GM21717 (cell line): ENCODE measurements at regions not wholly inside any gene's neighbourhood (a gene's known extent, or its start where the extent isn't known, plus 50 kb on each side); places are given as distances from the start of the nearest gene placed in this dataset.
A peak's percentile ranks its signal among the peaks of the same experiment; 100 is the strongest.
"Not testable (repeated sequence)": the region's sequence is repeated elsewhere in the genome, so short reads cannot be mapped to it uniquely, and the experiment has no call there.

Experiments used
- ATAC-seq: cut with Tn5 transposase; IDR thresholded peaks from one replicate; pipeline ENCODE4 v1.9.1; 2021; ENCODE audit warnings: mild to moderate bottlenecking, moderate library complexity; ENCODE audit not compliant: unreplicated experiment

- no peak for ATAC-seq
These were observed 139.8 kb upstream of the UBE2E3 start for GRCh38 chr2:180840641-180841040.

- no peak for ATAC-seq
These were observed 150.6 kb upstream of the UBE2E3 start for GRCh38 chr2:180829836-180830235.

DNA sequence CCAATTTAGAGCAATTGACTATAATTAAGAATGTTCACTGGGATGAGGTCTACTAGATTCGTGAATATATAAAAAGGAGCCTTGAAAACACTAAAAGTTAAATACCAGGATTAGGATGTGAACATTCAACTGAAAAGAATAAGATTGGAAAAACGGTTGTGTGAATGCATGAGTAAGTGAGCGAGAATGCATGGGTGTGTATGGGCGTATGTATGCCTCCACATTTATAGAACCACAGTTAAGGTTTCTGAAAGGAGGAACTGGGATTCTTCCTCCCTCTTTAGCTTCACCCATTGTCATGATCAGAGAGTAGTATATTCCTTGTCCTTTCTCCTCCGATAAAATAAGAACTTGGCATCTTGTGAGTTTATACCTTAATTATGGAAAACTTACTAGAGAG lies 151.1 kb upstream of the UBE2E3 start:
- no peak for ATAC-seq

- no peak for ATAC-seq
These were observed 151.6 kb upstream of the UBE2E3 start for GRCh38 chr2:180828756-180829155.

DNA sequence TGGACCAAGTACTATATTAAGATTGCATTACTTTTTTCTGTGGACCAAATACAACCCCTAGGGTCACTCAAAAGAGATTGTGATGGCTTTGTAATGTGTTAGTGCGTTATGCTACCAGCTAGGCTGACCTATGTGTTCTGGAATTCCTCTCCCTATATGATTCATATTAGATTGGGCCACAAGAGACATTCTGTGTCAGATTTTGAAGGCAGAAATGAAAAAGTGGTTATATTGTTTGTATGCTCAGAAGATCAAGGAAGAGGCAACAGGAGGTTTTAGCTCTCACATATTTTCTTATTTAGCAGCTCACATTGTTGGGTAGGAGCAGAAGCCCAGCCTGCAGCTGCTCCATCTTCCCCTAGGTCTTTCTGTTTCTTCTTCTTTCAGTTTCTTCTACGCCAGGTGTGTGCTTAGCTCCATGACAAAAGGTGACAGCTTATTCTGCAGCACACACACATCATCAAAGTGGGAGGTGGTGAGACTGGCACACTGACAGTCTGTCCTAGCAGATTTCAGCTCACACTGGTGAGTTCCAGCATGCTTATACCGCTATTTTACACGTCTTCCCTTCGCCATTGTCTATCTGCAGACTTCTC lies 156.8 kb upstream of the UBE2E3 start:
- peak; percentile 74 for ATAC-seq

- no peak for ATAC-seq
These were observed 161.3 kb upstream of the UBE2E3 start for GRCh38 chr2:180819106-180819505.

DNA sequence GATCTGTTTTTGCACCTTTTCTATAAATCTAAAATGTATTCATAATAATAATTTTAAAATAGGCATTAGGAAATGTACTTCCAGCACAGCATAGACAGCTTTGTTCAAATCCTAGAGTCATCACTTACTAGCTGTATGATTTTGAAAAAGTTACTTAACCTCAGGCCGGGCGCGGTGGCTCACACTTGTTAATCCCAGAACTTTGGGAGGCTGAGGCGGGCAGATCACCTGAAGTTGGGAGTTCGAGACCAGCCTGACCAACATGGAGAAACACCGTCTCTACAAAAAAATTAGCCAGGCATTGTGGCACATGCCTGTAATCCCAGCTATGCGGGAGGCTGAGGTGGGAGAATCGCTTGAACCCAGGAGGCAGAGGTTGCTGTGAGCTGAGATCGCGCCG lies 161.7 kb upstream of the UBE2E3 start:
- ATAC-seq: not testable (repeated sequence)

DNA sequence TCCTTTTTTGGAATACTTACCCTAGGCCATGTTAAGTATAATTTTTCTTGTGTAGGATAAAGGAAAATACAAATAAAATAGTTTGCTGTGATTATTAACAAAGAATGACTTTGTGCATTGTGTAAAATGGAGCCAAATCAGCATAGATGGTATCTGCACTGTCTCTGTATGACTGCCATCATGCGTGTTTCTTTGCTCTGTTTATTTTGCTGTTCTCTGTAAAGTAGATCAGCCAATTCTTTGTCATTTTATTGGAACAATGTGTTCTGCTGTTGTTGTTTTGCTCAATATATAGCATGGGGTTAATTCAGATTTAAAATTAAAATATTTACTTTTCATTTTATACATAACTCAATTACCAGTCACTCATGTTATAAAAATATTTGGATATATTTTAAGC lies 181.3 kb upstream of the UBE2E3 start:
- no peak for ATAC-seq

GRCh38 chr2:180790891-180791290 lies 189.5 kb upstream of the UBE2E3 start:
- no peak for ATAC-seq

DNA sequence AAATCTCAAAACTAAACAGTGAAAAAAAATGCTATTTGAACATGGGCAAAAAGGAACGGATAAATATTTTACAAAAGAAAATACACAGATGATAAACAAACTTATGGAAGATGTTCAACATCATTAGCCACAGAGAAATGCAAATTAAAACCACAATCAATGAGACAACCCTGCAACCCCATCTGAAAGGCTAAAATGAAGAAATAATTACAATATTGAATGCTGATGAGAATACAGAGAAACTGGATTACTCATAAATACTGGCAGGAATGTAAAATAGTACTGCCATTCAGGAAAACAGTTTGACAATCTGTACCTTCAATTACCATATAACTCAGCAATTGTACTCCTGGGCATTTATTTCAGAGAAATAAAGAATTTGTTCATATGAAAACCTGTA lies 193.1 kb upstream of the UBE2E3 start:
- no peak for ATAC-seq

DNA sequence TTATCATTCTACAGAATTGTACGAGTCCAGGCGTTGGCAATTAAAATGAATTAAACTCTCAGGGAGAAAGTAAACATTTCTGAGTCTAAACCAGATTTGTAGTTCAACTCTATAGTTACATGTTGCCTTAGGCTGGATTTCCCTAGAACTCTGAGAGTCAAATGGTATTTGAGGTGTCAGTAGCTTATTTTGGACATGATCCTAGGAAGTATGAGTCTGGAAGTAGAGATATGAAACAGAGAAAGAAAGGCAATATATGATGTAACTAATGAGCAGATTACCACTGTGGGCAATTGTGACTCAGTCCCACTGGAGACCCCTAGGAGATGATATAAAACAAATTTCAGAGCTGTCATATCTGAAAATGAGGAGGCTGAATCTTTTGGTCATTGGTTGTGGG lies 199.1 kb upstream of the UBE2E3 start:
- no peak for ATAC-seq

DNA sequence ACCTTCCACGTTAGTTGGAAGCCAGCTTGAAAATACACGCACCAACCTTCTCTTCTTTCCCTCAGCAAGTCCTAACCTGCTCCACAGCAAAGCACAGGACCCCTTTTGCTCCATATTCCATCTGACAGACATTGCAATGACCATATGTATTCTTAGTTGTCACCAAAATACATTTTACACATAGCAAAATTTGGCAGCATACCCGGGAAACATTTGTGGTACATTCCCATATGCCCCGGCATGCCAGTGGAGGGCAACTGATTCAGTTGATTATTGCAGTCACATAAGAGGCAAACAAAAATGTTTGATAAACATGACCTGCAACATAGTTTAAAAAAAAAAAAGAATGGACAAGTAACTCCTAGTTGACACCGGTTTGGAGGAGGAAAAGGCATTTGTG lies 202.1 kb upstream of the UBE2E3 start:
- no peak for ATAC-seq

DNA sequence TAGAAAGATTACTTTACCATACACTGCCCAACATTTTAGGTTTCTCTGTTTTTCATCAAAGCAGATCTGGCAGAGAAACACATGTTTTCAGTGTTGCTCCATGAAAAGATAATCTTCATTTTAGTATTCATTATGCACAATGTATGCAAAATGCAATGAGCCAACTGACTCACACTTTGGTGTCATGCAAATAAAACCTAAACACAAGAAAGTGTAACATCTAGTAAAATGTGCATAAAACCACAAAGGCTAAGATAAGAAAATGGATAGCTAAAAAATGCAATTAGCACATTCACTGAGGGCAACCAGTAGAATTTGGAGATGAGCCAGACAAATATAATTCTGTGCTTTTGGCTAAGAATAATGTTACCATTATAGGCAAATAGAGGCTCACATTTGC lies 203.5 kb upstream of the UBE2E3 start:
- ATAC-seq: no peak

- no peak for ATAC-seq
These were observed 204.7 kb upstream of the UBE2E3 start for GRCh38 chr2:180775711-180776110.

DNA sequence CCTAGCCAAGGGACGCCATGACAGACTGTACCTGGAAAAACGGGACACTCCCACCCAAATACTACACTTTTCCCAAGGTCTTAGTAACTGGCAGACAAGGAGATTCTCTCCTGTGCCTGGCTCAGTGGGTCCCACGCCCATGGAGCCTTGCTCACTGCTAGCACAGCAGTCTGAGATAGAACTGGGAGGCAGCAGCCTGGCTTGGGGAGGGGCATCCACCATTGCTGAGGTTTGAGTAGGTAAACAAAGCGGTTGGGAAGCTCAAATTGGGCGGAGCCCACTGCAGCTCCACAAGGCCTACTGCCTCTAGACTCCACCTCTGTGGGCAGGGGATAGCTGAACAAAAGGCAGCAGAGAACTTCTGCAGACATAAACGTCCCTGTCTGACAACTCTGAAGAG lies 215.1 kb upstream of the UBE2E3 start:
- ATAC-seq: not testable (repeated sequence)

- ATAC-seq: no peak
These were observed 217.0 kb upstream of the UBE2E3 start for GRCh38 chr2:180763263-180763989.

GRCh38 chr2:180761224-180761623 lies 219.2 kb upstream of the UBE2E3 start:
- ATAC-seq: no peak

DNA sequence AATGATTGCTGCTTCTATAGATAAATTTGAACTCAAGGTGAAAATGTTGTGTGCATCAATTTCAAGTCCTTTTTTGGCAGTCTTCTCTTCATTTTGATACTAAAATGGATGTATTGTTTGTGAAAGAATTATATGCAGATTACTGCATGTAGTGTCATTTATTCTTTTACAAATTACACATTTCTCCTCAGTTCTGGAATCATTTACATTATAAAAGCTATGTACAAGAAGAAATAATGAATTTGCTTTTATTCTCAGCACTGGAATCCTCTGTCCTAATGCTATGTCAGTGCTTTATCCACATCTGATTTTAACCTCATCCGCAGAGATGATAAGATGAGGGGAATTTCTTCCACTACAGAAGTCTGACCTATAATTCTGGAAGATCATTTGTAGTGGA lies 220.8 kb upstream of the UBE2E3 start:
- no peak for ATAC-seq

- no peak for ATAC-seq
These were observed 226.3 kb upstream of the UBE2E3 start for GRCh38 chr2:180753809-180754761.

GRCh38 chr2:180751306-180751920 lies 229.0 kb upstream of the UBE2E3 start:
- no peak for ATAC-seq

DNA sequence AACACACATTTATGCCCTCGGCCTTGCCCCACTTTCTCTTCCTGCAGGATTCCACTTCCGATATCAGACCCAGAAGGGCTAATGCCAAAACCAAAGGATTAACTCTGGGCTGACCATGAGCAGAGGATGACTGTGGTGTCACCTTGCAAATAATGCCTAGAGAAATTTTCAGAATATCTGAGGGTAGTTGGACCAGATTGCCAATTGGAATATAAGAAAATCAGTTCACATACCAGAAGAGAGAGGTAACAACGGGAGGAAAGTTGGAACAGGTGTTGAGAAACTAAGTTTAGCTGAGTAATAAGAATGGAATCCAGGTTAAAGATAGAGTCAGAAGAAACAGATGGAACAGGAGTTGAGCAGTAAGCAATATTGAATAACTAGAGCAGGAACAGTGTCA lies 232.7 kb upstream of the UBE2E3 start:
- no peak for ATAC-seq
